Body of pancreas (tissue), 4 donors: ENCODE measurements at regions not wholly inside any gene's neighbourhood (a gene's known extent, or its start where the extent isn't known, plus 50 kb on each side); places are given as distances from the start of the nearest gene placed in this dataset.

Experiments used
- ATAC-seq: fragments of 150-250 bp; one replicate; pipeline ENCODE4 v1.9.1; 2016
- DNase-seq, 4 donors: peaks; one replicate each; pipeline ENCODE4 v3.0.0-alpha.2; 2019
- H3K27ac ChIP-seq, 4 donors: fragments of 200-600 bp; sonication (generic); 1 replicate in 3 of 4; 2 replicates in 1 of 4; pipeline versions ENCODE4 v1.5.1 to v1.6.1; 2016 to 2019; ENCODE audit warnings: mild to moderate bottlenecking in 1 of 4, mixed read lengths in 1 of 4, moderate library complexity in 1 of 4
- H3K27me3 ChIP-seq, 2 donors: fragments of 200-600 bp; sonication (generic); one replicate each; pipeline ENCODE4 v1.6.0; 2016; ENCODE audit warnings: mild to moderate bottlenecking in 1 of 2
- H3K36me3 ChIP-seq, 2 donors: fragments of 200-600 bp; sonication (generic); replicated peaks in 1 of 2; 2 replicates each; pipeline ENCODE4 v1.5.1; 2016; ENCODE audit warnings: low read depth in 2 of 2; ENCODE audit not compliant: insufficient read depth in 1 of 2
- H3K4me1 ChIP-seq: fragments of 200-600 bp; sonication (generic); one replicate; pipeline ENCODE4 v1.6.0; 2016
- H3K4me3 ChIP-seq, 2 donors: fragments of 200-600 bp; sonication (generic); 1 replicate in 1 of 2; 2 replicates in 1 of 2; pipeline ENCODE4 v1.5.1; 2016 to 2019
- H3K9me3 ChIP-seq, 3 donors: fragments of 200-600 bp; sonication (generic); 1 replicate in 2 of 3; 2 replicates in 1 of 3; pipeline ENCODE4 v1.5.1; 2016
- POLR2A ChIP-seq, 3 donors: fragments of 450-650 bp; IDR thresholded peaks; one replicate each; pipeline ENCODE4 v1.6.1; 2016; ENCODE audit warnings: antibody characterized with exemption in 3 of 3, mild to moderate bottlenecking in 2 of 3
- WGBS, 2 donors: methylation state at CpG; one replicate each; pipeline ENCODE4 v1.1.5; 2017; 5-methylcytosine and 5-hydroxymethylcytosine counted together
- intact Hi-C: fragments of 100-400 bp; cut with DNase I; formaldehyde crosslinking; loops from one replicate; pipeline ENCODE4 v1.15.1; 2023
- TF ChIP-seq, protein P1 (sequence below), 7 experiments: fragments of 450-650 bp in 4 of 7; fragments of 200-600 bp in 3 of 7; sonication (generic) in 3 of 7; IDR thresholded peaks; one replicate each; pipeline ENCODE4 v1.5.1; 2016 to 2019; ENCODE audit warnings: antibody characterized with exemption in 7 of 7

- ATAC-seq (no peak), DNase-seq (no peak)
- Histone ChIP-seq H3K36me3 (no peaks in the 10 kb centered on the region), H3K4me1 (no peaks in the 10 kb centered on the region), H3K27me3 (no peaks in the 10 kb centered on the region), H3K4me3 (no peak overlapping the region), H3K27ac (no peak overlapping the region), H3K9me3 (no peaks in the 10 kb centered on the region)
- intact Hi-C loops = no loop called here
- TF ChIP-seq, protein P1, sequence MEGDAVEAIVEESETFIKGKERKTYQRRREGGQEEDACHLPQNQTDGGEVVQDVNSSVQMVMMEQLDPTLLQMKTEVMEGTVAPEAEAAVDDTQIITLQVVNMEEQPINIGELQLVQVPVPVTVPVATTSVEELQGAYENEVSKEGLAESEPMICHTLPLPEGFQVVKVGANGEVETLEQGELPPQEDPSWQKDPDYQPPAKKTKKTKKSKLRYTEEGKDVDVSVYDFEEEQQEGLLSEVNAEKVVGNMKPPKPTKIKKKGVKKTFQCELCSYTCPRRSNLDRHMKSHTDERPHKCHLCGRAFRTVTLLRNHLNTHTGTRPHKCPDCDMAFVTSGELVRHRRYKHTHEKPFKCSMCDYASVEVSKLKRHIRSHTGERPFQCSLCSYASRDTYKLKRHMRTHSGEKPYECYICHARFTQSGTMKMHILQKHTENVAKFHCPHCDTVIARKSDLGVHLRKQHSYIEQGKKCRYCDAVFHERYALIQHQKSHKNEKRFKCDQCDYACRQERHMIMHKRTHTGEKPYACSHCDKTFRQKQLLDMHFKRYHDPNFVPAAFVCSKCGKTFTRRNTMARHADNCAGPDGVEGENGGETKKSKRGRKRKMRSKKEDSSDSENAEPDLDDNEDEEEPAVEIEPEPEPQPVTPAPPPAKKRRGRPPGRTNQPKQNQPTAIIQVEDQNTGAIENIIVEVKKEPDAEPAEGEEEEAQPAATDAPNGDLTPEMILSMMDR (IDR thresholded peaks at IDR 0.05) = no peak
- no peak for TF ChIP-seq POLR2A (IDR thresholded peaks at IDR 0.05)
- 82 to 83% methylated on average over 10 of the region's 10 CpGs for WGBS, 2 donors
Measured at GRCh38 chr16:86946981-86947380, 368.6 kb downstream of the FOXL1 start.

GRCh38 chr16:86948046-86948445, 369.1 kb downstream of the C16orf95 start:
- TF ChIP-seq POLR2A (IDR thresholded peaks at IDR 0.05) = no peak
- TF ChIP-seq, protein P1 (IDR thresholded peaks at IDR 0.05) = no peak

GRCh38 chr16:86949116-86949515, 368.1 kb downstream of the C16orf95 start:
- H3K4me3 ChIP-seq = no peak overlapping the region
- no peaks in the 10 kb centered on the region for H3K36me3 ChIP-seq
- no peak for DNase-seq
- intact Hi-C loops = no loop called here
- no peaks in the 10 kb centered on the region for H3K4me1 ChIP-seq
- 47 to 55% methylated on average over 14 of the region's 14 CpGs for WGBS, 2 donors
- no peak for ATAC-seq
- H3K27ac ChIP-seq = no peak overlapping the region
- H3K9me3 ChIP-seq = no peaks in the 10 kb centered on the region
- H3K27me3 ChIP-seq = no peaks in the 10 kb centered on the region
- TF ChIP-seq, protein P1 (IDR thresholded peaks at IDR 0.05) = no peak
- TF ChIP-seq POLR2A (IDR thresholded peaks at IDR 0.05) = no peak

More at GRCh38 chr16:86948046-86948445, 369.1 kb downstream of the C16orf95 start:
- Histone ChIP-seq H3K36me3 (no peaks in the 10 kb centered on the region), H3K4me3 (no peak overlapping the region), H3K4me1 (no peaks in the 10 kb centered on the region), H3K27me3 (no peaks in the 10 kb centered on the region), H3K9me3 (no peaks in the 10 kb centered on the region), H3K27ac (no peak overlapping the region)
- ATAC-seq = no peak
- intact Hi-C loops = no loop called here
- 74 to 81% methylated on average over 12 of the region's 12 CpGs for WGBS, 2 donors
- DNase-seq = no peak

GRCh38 chr16:86949630-86950029, 367.6 kb downstream of the C16orf95 start:
- no peak overlapping the region for H3K27ac ChIP-seq
- WGBS, 2 donors = 82 to 85% methylated on average over 3 of the region's 3 CpGs
- no peaks in the 10 kb centered on the region for H3K36me3 ChIP-seq
- TF ChIP-seq, protein P1 (IDR thresholded peaks at IDR 0.05) = no peak
- no peak for TF ChIP-seq POLR2A (IDR thresholded peaks at IDR 0.05)
- no peak overlapping the region for H3K4me3 ChIP-seq
- no peaks in the 10 kb centered on the region for H3K9me3 ChIP-seq
- intact Hi-C loops = no loop called here
- no peaks in the 10 kb centered on the region for H3K27me3 ChIP-seq
- H3K4me1 ChIP-seq = no peaks in the 10 kb centered on the region
- ATAC-seq (no peak), DNase-seq (no peak)

- intact Hi-C loops = no loop called here
- ATAC-seq (no peak), DNase-seq (no peak)
- TF ChIP-seq POLR2A (IDR thresholded peaks at IDR 0.05) = no peak
- TF ChIP-seq, protein P1 (IDR thresholded peaks at IDR 0.05) = no peak
- WGBS, 2 donors = 72 to 84% methylated on average over 7 of the region's 7 CpGs
- no peak overlapping the region for H3K4me3 ChIP-seq
- H3K9me3 ChIP-seq = no peaks in the 10 kb centered on the region
- no peaks in the 10 kb centered on the region for H3K4me1 ChIP-seq
- no peaks in the 10 kb centered on the region for H3K36me3 ChIP-seq
- no peak overlapping the region for H3K27ac ChIP-seq
- H3K27me3 ChIP-seq = no peaks in the 10 kb centered on the region
Measured at GRCh38 chr16:86951041-86951822, 366.0 kb downstream of the C16orf95 start.
